ENCODE measurements at regions not wholly inside any gene's neighbourhood (a gene's known extent, or its start where the extent isn't known, plus 50 kb on each side); places are given as distances from the start of the nearest gene placed in this dataset.
"Not testable (repeated sequence)": the region's sequence is repeated elsewhere in the genome, so short reads cannot be mapped to it uniquely, and the experiment has no call there.

GRCh38 chr18:52168131-52168530, 171.9 kb upstream of the DCC start:
- H3K4me1 Mint-ChIP-seq (ENCODE audit: low read depth); H3K4me3 Mint-ChIP-seq; H3K27me3 Mint-ChIP-seq; H3K27ac Mint-ChIP-seq; H3K36me3 Mint-ChIP-seq (ENCODE audit: low read depth): not testable (repeated sequence)
- peaks cover 14% of the 10 kb centered on the region for H3K9me3 Mint-ChIP-seq

GRCh38 chr18:52174220-52174619, 165.8 kb upstream of the DCC start:
- H3K4me3 Mint-ChIP-seq = no peak overlapping the region
- peaks cover 7% of the 10 kb centered on the region for H3K9me3 Mint-ChIP-seq
- H3K27me3 Mint-ChIP-seq = no peaks in the 10 kb centered on the region
- H3K27ac Mint-ChIP-seq = no peak overlapping the region
- no peaks in the 10 kb centered on the region for H3K4me1 Mint-ChIP-seq (ENCODE audit: low read depth)
- H3K36me3 Mint-ChIP-seq (ENCODE audit: low read depth) = no peaks in the 10 kb centered on the region

GRCh38 chr18:52175406-52175805, 164.6 kb upstream of the DCC start:
- Mint-ChIP-seq H3K27me3 (no peaks in the 10 kb centered on the region), H3K27ac (no peak overlapping the region), H3K4me3 (no peak overlapping the region), H3K36me3 (ENCODE audit: low read depth) (no peaks in the 10 kb centered on the region), H3K9me3 (peaks cover under 1% of the 10 kb centered on the region), H3K4me1 (ENCODE audit: low read depth) (no peaks in the 10 kb centered on the region)

DNA sequence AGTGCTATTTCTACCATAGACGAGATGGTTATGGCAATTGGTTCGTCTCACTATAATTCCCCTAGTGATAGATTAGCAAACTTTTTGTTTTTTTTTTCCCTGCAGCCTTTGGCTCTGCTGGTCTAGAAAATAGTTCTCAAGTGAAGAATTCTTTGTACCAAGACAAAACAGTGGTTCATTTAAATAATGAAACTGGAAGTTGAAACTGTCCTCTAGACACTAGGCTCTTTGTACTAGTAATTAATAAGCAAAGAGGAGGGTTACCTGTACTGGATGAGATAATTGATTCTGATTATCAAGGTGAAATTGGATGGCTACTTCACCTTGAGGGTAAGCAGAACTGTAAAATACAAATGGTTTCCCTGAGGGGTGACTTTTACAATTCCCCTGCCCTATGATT, 156.9 kb upstream of the DCC start:
- H3K4me1 Mint-ChIP-seq (ENCODE audit: low read depth) = no peaks in the 10 kb centered on the region
- H3K9me3 Mint-ChIP-seq = peaks cover 3% of the 10 kb centered on the region
- H3K4me3 Mint-ChIP-seq = no peak overlapping the region
- no peaks in the 10 kb centered on the region for H3K36me3 Mint-ChIP-seq (ENCODE audit: low read depth)
- no peaks in the 10 kb centered on the region for H3K27me3 Mint-ChIP-seq
- H3K27ac Mint-ChIP-seq = no peak overlapping the region

DNA sequence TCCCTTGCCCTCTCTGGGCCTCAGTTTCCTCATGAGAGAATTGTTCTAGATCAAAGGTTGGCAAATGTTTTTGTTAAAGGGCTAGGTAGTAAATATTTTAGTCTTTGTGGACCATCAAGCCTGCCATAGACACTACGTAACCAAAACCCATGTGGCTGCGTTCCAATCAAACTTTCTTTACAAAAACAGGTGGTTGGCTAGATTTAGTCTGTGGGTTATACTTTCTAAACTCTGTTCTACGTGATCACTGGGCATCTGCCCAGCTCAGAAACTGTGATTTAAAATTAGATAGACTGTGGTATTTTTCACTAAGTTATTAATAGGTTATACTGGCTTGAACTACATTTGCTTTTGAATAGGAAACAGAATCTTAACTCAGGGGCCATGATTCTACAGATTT, 149.8 kb upstream of the DCC start:
- Mint-ChIP-seq H3K27me3 (no peaks in the 10 kb centered on the region), H3K4me1 (ENCODE audit: low read depth) (no peaks in the 10 kb centered on the region), H3K27ac (no peak overlapping the region), H3K36me3 (ENCODE audit: low read depth) (no peaks in the 10 kb centered on the region), H3K9me3 (no peaks in the 10 kb centered on the region), H3K4me3 (no peak overlapping the region)

DNA sequence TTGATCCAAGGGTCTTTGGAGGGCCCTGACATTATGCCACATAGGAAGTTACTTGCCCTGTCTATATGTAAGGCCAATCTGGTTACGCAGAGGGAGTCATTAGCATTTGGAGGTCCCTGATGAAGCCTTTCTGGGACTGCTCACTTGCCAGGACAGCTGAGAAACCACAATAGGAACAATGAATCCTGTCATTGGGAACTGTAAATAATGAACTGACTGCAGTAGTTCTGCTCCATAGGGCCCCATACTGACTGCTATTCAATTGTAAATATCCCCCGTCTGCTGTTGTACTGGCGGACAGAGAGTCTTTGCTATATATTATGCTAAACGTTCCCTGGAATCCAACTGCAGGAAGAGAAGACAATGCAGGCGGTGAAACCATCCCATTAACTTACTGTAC, 149.4 kb upstream of the DCC start:
- Mint-ChIP-seq H3K4me3 (no peak overlapping the region), H3K9me3 (no peaks in the 10 kb centered on the region), H3K36me3 (ENCODE audit: low read depth) (no peaks in the 10 kb centered on the region), H3K27me3 (no peaks in the 10 kb centered on the region), H3K27ac (no peak overlapping the region), H3K4me1 (ENCODE audit: low read depth) (no peaks in the 10 kb centered on the region)

- Mint-ChIP-seq H3K9me3 (peaks cover 19% of the 10 kb centered on the region), H3K36me3 (ENCODE audit: low read depth) (no peaks in the 10 kb centered on the region), H3K4me3 (no peak overlapping the region), H3K27me3 (no peaks in the 10 kb centered on the region), H3K4me1 (ENCODE audit: low read depth) (no peaks in the 10 kb centered on the region), H3K27ac (no peak overlapping the region)
Observed at GRCh38 chr18:52200406-52200805, 139.6 kb upstream of the DCC start.

- H3K9me3 Mint-ChIP-seq = peaks cover 19% of the 10 kb centered on the region
- no peak overlapping the region for H3K4me3 Mint-ChIP-seq
- no peaks in the 10 kb centered on the region for H3K27me3 Mint-ChIP-seq
- H3K4me1 Mint-ChIP-seq (ENCODE audit: low read depth) = no peaks in the 10 kb centered on the region
- no peak overlapping the region for H3K27ac Mint-ChIP-seq
- H3K36me3 Mint-ChIP-seq (ENCODE audit: low read depth) = no peaks in the 10 kb centered on the region
Observed at GRCh38 chr18:52200921-52201663, 138.9 kb upstream of the DCC start.

GRCh38 chr18:52208646-52209045, 131.4 kb upstream of the DCC start:
- Mint-ChIP-seq H3K36me3 (ENCODE audit: low read depth) (no peaks in the 10 kb centered on the region), H3K4me3 (no peak overlapping the region), H3K27ac (no peak overlapping the region), H3K4me1 (ENCODE audit: low read depth) (no peaks in the 10 kb centered on the region), H3K27me3 (no peaks in the 10 kb centered on the region), H3K9me3 (peaks cover 8% of the 10 kb centered on the region)

DNA sequence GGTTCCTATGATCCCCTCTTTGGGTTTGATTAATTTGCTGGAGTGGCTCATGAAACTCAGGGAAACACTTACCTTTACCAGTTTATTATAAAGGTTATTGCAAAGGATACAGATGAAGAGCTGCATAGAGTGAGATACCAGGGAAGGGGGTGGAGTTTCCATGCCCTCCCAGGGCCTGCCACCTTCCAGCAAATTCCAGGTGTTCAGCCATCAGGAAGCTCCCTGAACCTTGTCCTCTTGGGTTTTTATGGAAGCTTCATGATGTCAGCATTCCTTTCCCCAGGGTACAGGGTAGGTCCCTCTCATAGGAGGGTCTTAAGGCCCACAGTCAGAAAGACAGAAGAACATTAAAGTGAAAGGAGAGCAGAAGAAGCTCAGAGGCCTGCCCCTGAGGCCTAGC, 123.9 kb upstream of the DCC start:
- Mint-ChIP-seq H3K36me3 (ENCODE audit: low read depth) (no peaks in the 10 kb centered on the region), H3K9me3 (peaks cover 3% of the 10 kb centered on the region), H3K4me3 (no peak overlapping the region), H3K27ac (no peak overlapping the region), H3K4me1 (ENCODE audit: low read depth) (no peaks in the 10 kb centered on the region), H3K27me3 (no peaks in the 10 kb centered on the region)

GRCh38 chr18:52216666-52217065, 123.3 kb upstream of the DCC start:
- Mint-ChIP-seq H3K27me3 (no peaks in the 10 kb centered on the region), H3K27ac (no peak overlapping the region), H3K36me3 (ENCODE audit: low read depth) (no peaks in the 10 kb centered on the region), H3K4me3 (no peak overlapping the region), H3K4me1 (ENCODE audit: low read depth) (no peaks in the 10 kb centered on the region), H3K9me3 (no peaks in the 10 kb centered on the region)

GRCh38 chr18:52219102-52219501, 120.9 kb upstream of the DCC start:
- H3K36me3 Mint-ChIP-seq (ENCODE audit: low read depth) = no peaks in the 10 kb centered on the region
- no peaks in the 10 kb centered on the region for H3K9me3 Mint-ChIP-seq
- H3K27me3 Mint-ChIP-seq = no peaks in the 10 kb centered on the region
- no peak overlapping the region for H3K4me3 Mint-ChIP-seq
- H3K4me1 Mint-ChIP-seq (ENCODE audit: low read depth) = no peaks in the 10 kb centered on the region
- H3K27ac Mint-ChIP-seq = no peak overlapping the region

DNA sequence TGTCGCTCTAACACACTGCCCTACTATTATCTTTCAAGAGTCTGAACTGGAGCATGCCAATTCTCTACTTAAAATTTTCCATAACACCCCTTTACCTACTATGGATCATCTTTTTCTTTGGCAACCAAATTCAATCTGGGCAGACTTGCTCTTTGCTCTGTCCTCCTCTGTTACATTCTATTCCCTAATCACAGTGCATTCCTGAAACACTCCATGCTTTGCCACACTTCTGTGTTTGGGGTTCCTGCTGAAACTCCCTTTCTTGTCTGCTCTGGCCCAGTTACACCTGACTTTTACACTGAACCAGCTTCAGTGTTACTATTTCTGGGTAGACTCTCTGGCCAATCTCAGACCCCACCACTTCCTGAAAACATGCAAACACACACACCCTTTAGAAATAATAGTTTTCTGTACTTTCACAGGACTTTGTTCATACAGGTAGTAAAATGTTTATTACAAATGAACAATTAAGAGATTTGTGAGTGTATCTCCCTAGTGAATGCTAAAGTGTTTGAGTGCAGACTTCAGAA, 119.9 kb upstream of the DCC start:
- H3K27ac Mint-ChIP-seq = no peak overlapping the region
- H3K9me3 Mint-ChIP-seq = no peaks in the 10 kb centered on the region
- H3K4me1 Mint-ChIP-seq (ENCODE audit: low read depth) = no peaks in the 10 kb centered on the region
- no peaks in the 10 kb centered on the region for H3K36me3 Mint-ChIP-seq (ENCODE audit: low read depth)
- no peaks in the 10 kb centered on the region for H3K27me3 Mint-ChIP-seq
- no peak overlapping the region for H3K4me3 Mint-ChIP-seq

DNA sequence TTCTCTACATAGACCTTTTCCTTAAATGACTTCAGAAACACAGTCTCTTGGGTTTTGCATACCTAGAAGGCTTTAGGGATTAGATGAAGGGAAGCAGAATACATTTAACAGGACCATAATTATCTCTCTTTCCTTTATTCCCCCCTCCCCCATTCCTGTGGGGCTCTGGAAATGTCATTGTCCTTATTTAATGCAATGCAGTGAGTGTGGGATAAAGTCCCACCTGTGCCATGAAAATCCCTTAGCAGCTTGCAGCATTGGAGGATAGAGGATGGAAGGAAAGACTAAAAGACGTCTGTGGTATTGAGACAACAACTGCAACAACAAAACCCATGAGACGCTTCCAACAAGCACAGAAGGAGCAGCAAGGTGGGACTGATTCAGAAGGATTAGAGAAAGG, 117.8 kb upstream of the DCC start:
- Mint-ChIP-seq H3K4me1 (ENCODE audit: low read depth) (no peaks in the 10 kb centered on the region), H3K9me3 (no peaks in the 10 kb centered on the region), H3K27me3 (no peaks in the 10 kb centered on the region), H3K27ac (no peak overlapping the region), H3K36me3 (ENCODE audit: low read depth) (no peaks in the 10 kb centered on the region), H3K4me3 (no peak overlapping the region)

- H3K27me3 Mint-ChIP-seq = no peaks in the 10 kb centered on the region
- no peak overlapping the region for H3K4me3 Mint-ChIP-seq
- no peak overlapping the region for H3K27ac Mint-ChIP-seq
- no peaks in the 10 kb centered on the region for H3K36me3 Mint-ChIP-seq (ENCODE audit: low read depth)
- no peaks in the 10 kb centered on the region for H3K4me1 Mint-ChIP-seq (ENCODE audit: low read depth)
- H3K9me3 Mint-ChIP-seq = no peaks in the 10 kb centered on the region
Observed at GRCh38 chr18:52227536-52227935, 112.5 kb upstream of the DCC start.

- no peak overlapping the region for H3K4me3 Mint-ChIP-seq
- H3K27me3 Mint-ChIP-seq = peaks cover 3% of the 10 kb centered on the region
- no peak overlapping the region for H3K27ac Mint-ChIP-seq
- no peaks in the 10 kb centered on the region for H3K9me3 Mint-ChIP-seq
- no peaks in the 10 kb centered on the region for H3K4me1 Mint-ChIP-seq (ENCODE audit: low read depth)
- H3K36me3 Mint-ChIP-seq (ENCODE audit: low read depth) = no peaks in the 10 kb centered on the region
Observed at GRCh38 chr18:52228166-52228565, 111.8 kb upstream of the DCC start.
